Erythroblast (primary cell): ENCODE measurements at regions not wholly inside any gene's neighbourhood (a gene's known extent, or its start where the extent isn't known, plus 50 kb on each side); places are given as distances from the start of the nearest gene placed in this dataset.

Experiments
- GATA1 ChIP-seq: IDR thresholded peaks from 2 replicates; pipeline ENCODE4 v1.6.1; 2011; ENCODE audit warnings: low read depth, mild to moderate bottlenecking, control low read depth, low read length, moderate library complexity
- POLR2A ChIP-seq: IDR thresholded peaks from 2 replicates; pipeline ENCODE4 v1.6.1; 2011; ENCODE audit warnings: mild to moderate bottlenecking, low read length

DNA sequence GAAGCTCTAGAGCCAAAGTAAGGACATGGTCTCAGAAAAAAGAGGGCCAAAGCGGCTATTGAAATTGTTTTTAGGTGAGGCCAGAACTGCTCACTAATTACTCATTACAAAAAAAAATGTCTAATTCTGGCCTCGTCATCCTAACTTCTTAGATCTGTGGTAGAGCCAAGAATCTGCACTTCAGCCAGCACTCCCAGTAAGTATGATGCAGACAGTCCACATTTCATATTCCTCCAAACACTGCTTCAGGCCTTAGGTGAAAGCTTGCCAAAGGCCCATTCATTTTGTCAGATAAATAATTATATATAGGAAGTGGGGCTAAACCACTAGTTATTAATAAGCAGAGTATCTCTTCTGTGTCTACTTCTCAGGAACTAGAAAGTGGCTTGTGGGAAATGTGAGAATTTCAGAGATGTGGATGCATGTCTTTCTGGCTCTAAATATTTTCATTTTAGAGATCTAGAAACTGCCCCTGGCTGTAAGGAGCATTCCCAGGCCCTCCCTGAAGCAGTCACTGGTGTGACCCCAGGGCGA, 554.0 kb downstream of the TLE4 start:
- TF ChIP-seq POLR2A (no peak), GATA1 (no peak)
